ENCODE measurements at regions not wholly inside any gene's neighbourhood (a gene's known extent, or its start where the extent isn't known, plus 50 kb on each side); places are given as distances from the start of the nearest gene placed in this dataset.

DNA sequence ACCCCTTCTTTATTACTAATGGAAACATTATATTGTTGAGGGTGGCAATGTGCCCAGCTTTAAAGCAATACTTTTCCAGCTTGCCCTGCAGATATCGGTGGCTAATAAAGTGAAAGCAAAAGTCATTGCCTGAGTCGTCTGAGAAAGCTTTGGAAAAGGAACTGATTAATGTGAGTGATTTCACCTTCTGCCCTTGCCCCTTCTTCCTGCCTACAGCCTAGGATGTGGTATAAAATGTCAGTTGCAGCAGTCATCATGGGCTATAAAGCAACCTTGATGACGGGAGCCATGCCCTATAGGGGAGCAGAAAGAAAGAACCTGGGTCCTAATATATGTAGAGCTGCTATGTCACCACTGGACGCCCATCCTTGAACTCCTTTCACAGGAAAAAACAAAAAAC lies 132.4 kb upstream of the USP9X start:
- H3K4me3 Mint-ChIP-seq: no peak overlapping the region
- H3K36me3 Mint-ChIP-seq: peaks cover 11% of the 10 kb centered on the region
- CTCF ChIA-PET: no interaction called here
- POLR2A ChIA-PET: no interaction called here
- TF ChIP-seq EMX1 (CRISPR knock-in tag; IDR thresholded peaks at IDR 0.05) (no peak), ZNF425 (CRISPR knock-in tag; conservative IDR thresholded peaks at IDR 0.05) (no peak), ARID4B (CRISPR knock-in tag; IDR thresholded peaks at IDR 0.05; ENCODE audit: borderline replicate concordance) (no peak), HMGA2 (CRISPR knock-in tag; IDR thresholded peaks at IDR 0.05) (no peak), SMAD3 (CRISPR knock-in tag; IDR thresholded peaks at IDR 0.05; ENCODE audit: borderline replicate concordance) (no peak), CREM (CRISPR knock-in tag; IDR thresholded peaks at IDR 0.05) (no peak), ZNF121 (CRISPR knock-in tag; IDR thresholded peaks at IDR 0.05) (no peak), E2F4 (CRISPR knock-in tag; IDR thresholded peaks at IDR 0.05; ENCODE audit: borderline replicate concordance, low read depth) (no peak), ATF6 (CRISPR knock-in tag; IDR thresholded peaks at IDR 0.05) (no peak), FOXP1 (CRISPR knock-in tag; IDR thresholded peaks at IDR 0.05; ENCODE audit: borderline replicate concordance) (no peak), ZNF317 (CRISPR knock-in tag; IDR thresholded peaks at IDR 0.05; ENCODE audit: borderline replicate concordance, low read depth) (no peak), NFE2L1 (CRISPR knock-in tag; IDR thresholded peaks at IDR 0.05) (no peak), ATF2 (CRISPR knock-in tag; IDR thresholded peaks at IDR 0.05; ENCODE audit: borderline replicate concordance, low read depth) (no peak)
- TF ChIP-seq, protein P1, sequence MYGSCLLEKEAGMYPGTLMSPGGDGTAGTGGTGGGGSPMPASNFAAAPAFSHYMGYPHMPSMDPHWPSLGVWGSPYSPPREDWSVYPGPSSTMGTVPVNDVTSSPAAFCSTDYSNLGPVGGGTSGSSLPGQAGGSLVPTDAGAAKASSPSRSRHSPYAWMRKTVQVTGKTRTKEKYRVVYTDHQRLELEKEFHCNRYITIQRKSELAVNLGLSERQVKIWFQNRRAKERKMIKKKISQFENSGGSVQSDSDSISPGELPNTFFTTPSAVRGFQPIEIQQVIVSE (CRISPR knock-in tag; IDR thresholded peaks at IDR 0.05; ENCODE audit: borderline replicate concordance): no peak
- TF ChIP-seq, protein P2, sequence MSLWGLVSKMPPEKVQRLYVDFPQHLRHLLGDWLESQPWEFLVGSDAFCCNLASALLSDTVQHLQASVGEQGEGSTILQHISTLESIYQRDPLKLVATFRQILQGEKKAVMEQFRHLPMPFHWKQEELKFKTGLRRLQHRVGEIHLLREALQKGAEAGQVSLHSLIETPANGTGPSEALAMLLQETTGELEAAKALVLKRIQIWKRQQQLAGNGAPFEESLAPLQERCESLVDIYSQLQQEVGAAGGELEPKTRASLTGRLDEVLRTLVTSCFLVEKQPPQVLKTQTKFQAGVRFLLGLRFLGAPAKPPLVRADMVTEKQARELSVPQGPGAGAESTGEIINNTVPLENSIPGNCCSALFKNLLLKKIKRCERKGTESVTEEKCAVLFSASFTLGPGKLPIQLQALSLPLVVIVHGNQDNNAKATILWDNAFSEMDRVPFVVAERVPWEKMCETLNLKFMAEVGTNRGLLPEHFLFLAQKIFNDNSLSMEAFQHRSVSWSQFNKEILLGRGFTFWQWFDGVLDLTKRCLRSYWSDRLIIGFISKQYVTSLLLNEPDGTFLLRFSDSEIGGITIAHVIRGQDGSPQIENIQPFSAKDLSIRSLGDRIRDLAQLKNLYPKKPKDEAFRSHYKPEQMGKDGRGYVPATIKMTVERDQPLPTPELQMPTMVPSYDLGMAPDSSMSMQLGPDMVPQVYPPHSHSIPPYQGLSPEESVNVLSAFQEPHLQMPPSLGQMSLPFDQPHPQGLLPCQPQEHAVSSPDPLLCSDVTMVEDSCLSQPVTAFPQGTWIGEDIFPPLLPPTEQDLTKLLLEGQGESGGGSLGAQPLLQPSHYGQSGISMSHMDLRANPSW (CRISPR knock-in tag; conservative IDR thresholded peaks at IDR 0.05; ENCODE audit: low read depth): no peak
- TF ChIP-seq, protein P3, sequence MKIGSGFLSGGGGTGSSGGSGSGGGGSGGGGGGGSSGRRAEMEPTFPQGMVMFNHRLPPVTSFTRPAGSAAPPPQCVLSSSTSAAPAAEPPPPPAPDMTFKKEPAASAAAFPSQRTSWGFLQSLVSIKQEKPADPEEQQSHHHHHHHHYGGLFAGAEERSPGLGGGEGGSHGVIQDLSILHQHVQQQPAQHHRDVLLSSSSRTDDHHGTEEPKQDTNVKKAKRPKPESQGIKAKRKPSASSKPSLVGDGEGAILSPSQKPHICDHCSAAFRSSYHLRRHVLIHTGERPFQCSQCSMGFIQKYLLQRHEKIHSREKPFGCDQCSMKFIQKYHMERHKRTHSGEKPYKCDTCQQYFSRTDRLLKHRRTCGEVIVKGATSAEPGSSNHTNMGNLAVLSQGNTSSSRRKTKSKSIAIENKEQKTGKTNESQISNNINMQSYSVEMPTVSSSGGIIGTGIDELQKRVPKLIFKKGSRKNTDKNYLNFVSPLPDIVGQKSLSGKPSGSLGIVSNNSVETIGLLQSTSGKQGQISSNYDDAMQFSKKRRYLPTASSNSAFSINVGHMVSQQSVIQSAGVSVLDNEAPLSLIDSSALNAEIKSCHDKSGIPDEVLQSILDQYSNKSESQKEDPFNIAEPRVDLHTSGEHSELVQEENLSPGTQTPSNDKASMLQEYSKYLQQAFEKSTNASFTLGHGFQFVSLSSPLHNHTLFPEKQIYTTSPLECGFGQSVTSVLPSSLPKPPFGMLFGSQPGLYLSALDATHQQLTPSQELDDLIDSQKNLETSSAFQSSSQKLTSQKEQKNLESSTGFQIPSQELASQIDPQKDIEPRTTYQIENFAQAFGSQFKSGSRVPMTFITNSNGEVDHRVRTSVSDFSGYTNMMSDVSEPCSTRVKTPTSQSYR (CRISPR knock-in tag; IDR thresholded peaks at IDR 0.05): no peak
- DNase-seq (ENCODE audit: low spot score): no peak
- no peaks in the 10 kb centered on the region; the same call in 1 of the 2 replicates for H3K27me3 Mint-ChIP-seq (ENCODE audit: low read depth)
- ATAC-seq: no peak
- peaks cover 29% of the 10 kb centered on the region for H3K4me1 Mint-ChIP-seq
- peaks cover 13% of the 10 kb centered on the region for H3K9me3 Mint-ChIP-seq
- H3K27ac Mint-ChIP-seq: no peak overlapping the region
